Spleen (tissue), 7 donors: ENCODE measurements at regions not wholly inside any gene's neighbourhood (a gene's known extent, or its start where the extent isn't known, plus 50 kb on each side); places are given as distances from the start of the nearest gene placed in this dataset.

Experiments
- CTCF ChIP-seq, 11 experiments: fragments of 200-600 bp in 7 of 11; fragments of 450-650 bp in 4 of 11; sonication (generic) in 4 of 11; IDR thresholded peaks in 8 of 11; conservative IDR thresholded peaks in 3 of 11; 1 replicate in 7 of 11; 2 replicates in 4 of 11; pipeline versions ENCODE4 v1.4.0 to v1.8.0; 2016 to 2021; ENCODE audit warnings: antibody characterized with exemption in 11 of 11, inconsistent platforms in 4 of 11, mild to moderate bottlenecking in 1 of 11
- POLR2A ChIP-seq, 3 donors: fragments of 450-650 bp; IDR thresholded peaks; one replicate each; pipeline ENCODE4 v1.5.1; 2017; ENCODE audit warnings: antibody characterized with exemption in 3 of 3, mild to moderate bottlenecking in 1 of 3
- donor health status: DM: no; HTN: no; CAD: no; lungs with moderate emphysema.
- donor health status: DM: no; HTN: no; CAD: no.
- donor health status: DM: no; HTN: no; CAD: no.

- TF ChIP-seq POLR2A (IDR thresholded peaks at IDR 0.05) = no peak
- no peak for TF ChIP-seq CTCF (IDR thresholded peaks at IDR 0.05 in 8 of 11, conservative IDR thresholded peaks at IDR 0.05 in 3 of 11)
These were observed 65.2 kb upstream of the SNTG2 start for GRCh38 chr2:885230-886071.
